Type B pancreatic cell (in vitro differentiated cells): ENCODE measurements at regions not wholly inside any gene's neighbourhood (a gene's known extent, or its start where the extent isn't known, plus 50 kb on each side); places are given as distances from the start of the nearest gene placed in this dataset.

Experiments used
- DNase-seq: peaks from one replicate; pipeline ENCODE4 v3.0.0; 2021; ENCODE audit warnings: mixed read lengths; ENCODE audit not compliant: unreplicated experiment; ENCODE audit errors: extremely low spot score
- H3K27ac Mint-ChIP-seq: 2 replicates; pipeline ENCODE4 v1.8.0; 2021; ENCODE audit warnings: mild to moderate bottlenecking, mixed read lengths
- H3K27me3 Mint-ChIP-seq: 2 replicates; pipeline ENCODE4 v1.8.0; 2021; ENCODE audit warnings: mixed read lengths
- H3K36me3 Mint-ChIP-seq: 2 replicates; pipeline ENCODE4 v1.8.0; 2021; ENCODE audit warnings: mixed read lengths
- H3K4me1 Mint-ChIP-seq: one replicate; pipeline ENCODE4 v1.8.0; 2021; ENCODE audit warnings: mixed read lengths; ENCODE audit not compliant: unreplicated experiment
- H3K4me3 Mint-ChIP-seq: 2 replicates; pipeline ENCODE4 v1.8.0; 2021; ENCODE audit warnings: mild to moderate bottlenecking, mixed read lengths
- H3K9me3 Mint-ChIP-seq: 2 replicates; pipeline ENCODE4 v1.8.0; 2021; ENCODE audit warnings: mixed read lengths
- TF ChIP-seq, protein P1 (sequence below): fragments of 200-600 bp; sonication (generic); conservative IDR thresholded peaks from 2 replicates; pipeline ENCODE4 v1.5.0; 2021; ENCODE audit warnings: antibody characterized with exemption, mild to moderate bottlenecking

DNA sequence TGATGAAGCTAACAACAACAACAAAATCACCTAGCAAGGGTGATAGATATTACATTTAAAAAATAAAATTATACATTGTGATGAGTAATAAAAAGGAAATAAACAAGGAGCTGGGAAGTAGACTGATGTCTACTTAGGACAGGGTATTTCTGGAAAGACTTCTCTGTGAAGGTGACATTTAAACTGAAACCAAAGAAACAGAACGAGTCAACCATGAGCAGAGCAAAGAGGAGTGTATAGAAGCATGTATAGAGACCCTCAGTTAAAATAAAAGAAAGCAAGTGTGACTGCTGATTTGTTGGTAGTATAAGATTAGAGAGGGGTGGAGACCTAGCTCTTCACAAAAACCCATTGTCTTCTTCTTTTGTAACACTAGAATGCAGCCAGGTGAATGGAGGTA lies 53.0 kb upstream of the TDRD3 start:
- Mint-ChIP-seq H3K4me3 (no peak overlapping the region), H3K27ac (no peak overlapping the region), H3K36me3 (no peaks in the 10 kb centered on the region), H3K27me3 (no peaks in the 10 kb centered on the region), H3K4me1 (peaks cover 8% of the 10 kb centered on the region), H3K9me3 (peaks cover 7% of the 10 kb centered on the region)
- TF ChIP-seq, protein P1, sequence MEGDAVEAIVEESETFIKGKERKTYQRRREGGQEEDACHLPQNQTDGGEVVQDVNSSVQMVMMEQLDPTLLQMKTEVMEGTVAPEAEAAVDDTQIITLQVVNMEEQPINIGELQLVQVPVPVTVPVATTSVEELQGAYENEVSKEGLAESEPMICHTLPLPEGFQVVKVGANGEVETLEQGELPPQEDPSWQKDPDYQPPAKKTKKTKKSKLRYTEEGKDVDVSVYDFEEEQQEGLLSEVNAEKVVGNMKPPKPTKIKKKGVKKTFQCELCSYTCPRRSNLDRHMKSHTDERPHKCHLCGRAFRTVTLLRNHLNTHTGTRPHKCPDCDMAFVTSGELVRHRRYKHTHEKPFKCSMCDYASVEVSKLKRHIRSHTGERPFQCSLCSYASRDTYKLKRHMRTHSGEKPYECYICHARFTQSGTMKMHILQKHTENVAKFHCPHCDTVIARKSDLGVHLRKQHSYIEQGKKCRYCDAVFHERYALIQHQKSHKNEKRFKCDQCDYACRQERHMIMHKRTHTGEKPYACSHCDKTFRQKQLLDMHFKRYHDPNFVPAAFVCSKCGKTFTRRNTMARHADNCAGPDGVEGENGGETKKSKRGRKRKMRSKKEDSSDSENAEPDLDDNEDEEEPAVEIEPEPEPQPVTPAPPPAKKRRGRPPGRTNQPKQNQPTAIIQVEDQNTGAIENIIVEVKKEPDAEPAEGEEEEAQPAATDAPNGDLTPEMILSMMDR, result no peak
- no peak for DNase-seq

DNA sequence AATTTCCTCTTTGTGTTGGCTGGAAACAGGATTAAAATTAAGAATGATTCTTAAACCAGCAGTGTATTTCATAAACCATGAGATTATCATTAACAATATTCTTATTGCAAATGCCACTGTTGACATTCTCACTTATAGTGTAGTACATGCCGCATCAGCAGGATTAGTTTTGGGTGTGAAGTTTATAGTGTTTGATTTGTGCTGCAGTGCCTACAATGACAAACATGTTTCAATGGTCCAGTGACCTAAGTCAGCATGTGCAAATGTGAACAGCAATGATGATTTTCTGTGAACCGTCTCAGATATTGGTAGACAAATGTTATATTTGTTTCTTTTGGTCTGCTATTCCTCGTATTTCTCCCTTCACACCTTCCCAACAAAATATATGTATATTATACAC lies 49.8 kb upstream of the TDRD3 start:
- H3K4me3 Mint-ChIP-seq, result no peak overlapping the region
- H3K9me3 Mint-ChIP-seq, result no peaks in the 10 kb centered on the region
- peaks cover 17% of the 10 kb centered on the region for H3K4me1 Mint-ChIP-seq
- no peak for DNase-seq
- TF ChIP-seq, protein P1, result no peak
- no peak overlapping the region for H3K27ac Mint-ChIP-seq
- no peaks in the 10 kb centered on the region for H3K36me3 Mint-ChIP-seq
- no peaks in the 10 kb centered on the region for H3K27me3 Mint-ChIP-seq
